HG03095 (cell line): ENCODE measurements at regions not wholly inside any gene's neighbourhood (a gene's known extent, or its start where the extent isn't known, plus 50 kb on each side); places are given as distances from the start of the nearest gene placed in this dataset.
"Not testable (repeated sequence)": the region's sequence is repeated elsewhere in the genome, so short reads cannot be mapped to it uniquely, and the experiment has no call there.

Experiments
- ATAC-seq: cut with Tn5 transposase; IDR thresholded peaks from one replicate; pipeline ENCODE4 v1.9.1; 2021; ENCODE audit warnings: moderate library complexity; ENCODE audit not compliant: unreplicated experiment

- ATAC-seq: peak; percentile 52
Observed at GRCh38 chr14:105581551-105582341, 55.4 kb downstream of the TMEM121 start.

GRCh38 chr14:105582639-105583038, 56.3 kb downstream of the TMEM121 start:
- no peak for ATAC-seq

- ATAC-seq: not testable (repeated sequence)
Observed at GRCh38 chr14:105583914-105584313, 57.5 kb downstream of the TMEM121 start.

- not testable (repeated sequence) for ATAC-seq
Observed at GRCh38 chr14:105585290-105585689, 58.9 kb downstream of the TMEM121 start.

- ATAC-seq: not testable (repeated sequence)
Observed at GRCh38 chr14:105585722-105586121, 59.3 kb downstream of the TMEM121 start.

GRCh38 chr14:105586144-105586872, 59.9 kb downstream of the TMEM121 start:
- not testable (repeated sequence) for ATAC-seq

GRCh38 chr14:105587034-105587433, 60.7 kb downstream of the TMEM121 start:
- ATAC-seq: not testable (repeated sequence)

- ATAC-seq: not testable (repeated sequence)
Observed at GRCh38 chr14:105587482-105588235, 61.3 kb downstream of the TMEM121 start.

GRCh38 chr14:105588236-105588860, 62.0 kb downstream of the TMEM121 start:
- no peak for ATAC-seq

- ATAC-seq: no peak
Observed at GRCh38 chr14:105589161-105589925, 63.0 kb downstream of the TMEM121 start.

- ATAC-seq: not testable (repeated sequence)
Observed at GRCh38 chr14:105589926-105590185, 63.5 kb downstream of the TMEM121 start.

- no peak for ATAC-seq
Observed at GRCh38 chr14:105591052-105591451, 64.7 kb downstream of the TMEM121 start.

GRCh38 chr14:105591792-105592341, 65.5 kb downstream of the TMEM121 start:
- ATAC-seq: not testable (repeated sequence)

GRCh38 chr14:105592646-105593045, 66.3 kb downstream of the TMEM121 start:
- ATAC-seq: not testable (repeated sequence)

GRCh38 chr14:105595346-105595745, 69.0 kb downstream of the TMEM121 start:
- ATAC-seq: not testable (repeated sequence)

GRCh38 chr14:105596374-105596773, 70.0 kb downstream of the TMEM121 start:
- not testable (repeated sequence) for ATAC-seq

GRCh38 chr14:105598040-105598763, 71.8 kb downstream of the TMEM121 start:
- ATAC-seq: not testable (repeated sequence)

GRCh38 chr14:105598925-105599586, 72.7 kb downstream of the TMEM121 start:
- ATAC-seq: not testable (repeated sequence)
